GM12891 (cell line): ENCODE measurements at regions not wholly inside any gene's neighbourhood (a gene's known extent, or its start where the extent isn't known, plus 50 kb on each side); places are given as distances from the start of the nearest gene placed in this dataset.
A peak's percentile ranks its signal among the peaks of the same experiment; 100 is the strongest.

Experiments used
- DNase-seq: peaks from one replicate; pipeline ENCODE4 v3.0.0; 2011; ENCODE audit warnings: low spot score; ENCODE audit not compliant: insufficient read length
- FAIRE-seq: peaks from 2 replicates; lab custom pipeline; 2011; peaks lifted over from hg19 to GRCh38; lab: Jason Lieb, UNC
- PAX5 ChIP-seq: IDR thresholded peaks from 2 replicates; pipeline ENCODE4 v1.6.1; 2011; ENCODE audit warnings: low read length, moderate library complexity, mild to moderate bottlenecking; ENCODE audit not compliant: insufficient read depth, severe bottlenecking
- POLR2A ChIP-seq: IDR thresholded peaks from 2 replicates; pipeline ENCODE4 v1.6.1; 2011; ENCODE audit warnings: low read depth, low read length, control low read depth
- POLR2AphosphoS5 ChIP-seq: IDR thresholded peaks from 2 replicates; pipeline ENCODE4 v1.6.1; 2011; ENCODE audit warnings: low read depth, low read length, control low read depth
- POU2F2 ChIP-seq: IDR thresholded peaks from 2 replicates; pipeline ENCODE4 v1.6.1; 2011; ENCODE audit warnings: low read depth, mild to moderate bottlenecking, control low read depth, low read length, moderate library complexity
- SPI1 ChIP-seq: IDR thresholded peaks from 2 replicates; pipeline ENCODE4 v1.6.1; 2011; ENCODE audit warnings: low read depth, low read length, control low read depth
- TAF1 ChIP-seq: IDR thresholded peaks from 2 replicates; pipeline ENCODE4 v1.6.1; 2011; ENCODE audit warnings: low read depth, low read length, control low read depth

GRCh38 chr4:112766422-112766821 is 129.5 kb downstream of the LARP7 start:
- FAIRE-seq (no peak), DNase-seq (no peak)
- TF ChIP-seq POLR2A: no peak
- no peak for TF ChIP-seq POLR2AphosphoS5
- TF ChIP-seq SPI1: no peak
- no peak for TF ChIP-seq POU2F2
- no peak for TF ChIP-seq PAX5
- no peak for TF ChIP-seq TAF1

GRCh38 chr4:112767386-112767785 is 130.4 kb downstream of the LARP7 start:
- DNase-seq (no peak), FAIRE-seq (no peak)
- TF ChIP-seq TAF1 (no peak), POLR2AphosphoS5 (no peak), POU2F2 (no peak), PAX5 (no peak), POLR2A (no peak), SPI1 (no peak)

- TF ChIP-seq TAF1 (no peak), PAX5 (no peak), POLR2AphosphoS5 (no peak), SPI1 (no peak), POLR2A (no peak), POU2F2 (no peak)
- FAIRE-seq: no peak
- DNase-seq: no peak
Observed at GRCh38 chr4:112770114-112770513, 133.2 kb downstream of the LARP7 start.

GRCh38 chr4:112775801-112776200 is 138.9 kb downstream of the LARP7 start:
- no peak for TF ChIP-seq POLR2AphosphoS5
- no peak for TF ChIP-seq SPI1
- no peak for TF ChIP-seq TAF1
- no peak for TF ChIP-seq PAX5
- TF ChIP-seq POLR2A: no peak
- TF ChIP-seq POU2F2: no peak
- DNase-seq (no peak), FAIRE-seq (no peak)

GRCh38 chr4:112776535-112776934 is 139.6 kb downstream of the LARP7 start:
- DNase-seq: no peak
- FAIRE-seq: no peak
- TF ChIP-seq POLR2AphosphoS5 (no peak), SPI1 (no peak), POLR2A (no peak), TAF1 (no peak), PAX5 (no peak), POU2F2 (no peak)

GRCh38 chr4:112778520-112778919 is 141.6 kb downstream of the LARP7 start:
- TF ChIP-seq POLR2AphosphoS5 (no peak), TAF1 (no peak), POLR2A (no peak), POU2F2 (no peak), PAX5 (no peak), SPI1 (no peak)
- DNase-seq: no peak
- peak; percentile 23 for FAIRE-seq

GRCh38 chr4:112793033-112793432 is 156.1 kb downstream of the LARP7 start:
- no peak for FAIRE-seq
- no peak for DNase-seq
- no peak for TF ChIP-seq SPI1
- no peak for TF ChIP-seq TAF1
- no peak for TF ChIP-seq POU2F2
- no peak for TF ChIP-seq PAX5
- TF ChIP-seq POLR2AphosphoS5: no peak

GRCh38 chr4:112800001-112800400 is 163.1 kb downstream of the LARP7 start:
- DNase-seq: no peak
- no peak for FAIRE-seq
- TF ChIP-seq POU2F2 (no peak), TAF1 (no peak), POLR2A (no peak), POLR2AphosphoS5 (no peak), SPI1 (no peak), PAX5 (no peak)

GRCh38 chr4:112801341-112801740 is 164.4 kb downstream of the LARP7 start:
- no peak for TF ChIP-seq PAX5
- TF ChIP-seq POU2F2: no peak
- no peak for TF ChIP-seq SPI1
- DNase-seq (no peak), FAIRE-seq (no peak)

GRCh38 chr4:112802780-112803179 is 165.8 kb downstream of the LARP7 start:
- FAIRE-seq: no peak
- no peak for DNase-seq
- no peak for TF ChIP-seq POU2F2
- TF ChIP-seq SPI1: no peak
- TF ChIP-seq POLR2A: no peak
- TF ChIP-seq PAX5: no peak
- TF ChIP-seq TAF1: no peak
- TF ChIP-seq POLR2AphosphoS5: no peak

GRCh38 chr4:112807083-112807482 is 170.1 kb downstream of the LARP7 start:
- FAIRE-seq: peak; percentile 81
- 0 out of 2 replicates have a peak, but pooled peaks have one; percentile 42 for TF ChIP-seq SPI1
- TF ChIP-seq PAX5: no peak
- no peak for DNase-seq
